ENCODE measurements at regions not wholly inside any gene's neighbourhood (a gene's known extent, or its start where the extent isn't known, plus 50 kb on each side); places are given as distances from the start of the nearest gene placed in this dataset.

DNA sequence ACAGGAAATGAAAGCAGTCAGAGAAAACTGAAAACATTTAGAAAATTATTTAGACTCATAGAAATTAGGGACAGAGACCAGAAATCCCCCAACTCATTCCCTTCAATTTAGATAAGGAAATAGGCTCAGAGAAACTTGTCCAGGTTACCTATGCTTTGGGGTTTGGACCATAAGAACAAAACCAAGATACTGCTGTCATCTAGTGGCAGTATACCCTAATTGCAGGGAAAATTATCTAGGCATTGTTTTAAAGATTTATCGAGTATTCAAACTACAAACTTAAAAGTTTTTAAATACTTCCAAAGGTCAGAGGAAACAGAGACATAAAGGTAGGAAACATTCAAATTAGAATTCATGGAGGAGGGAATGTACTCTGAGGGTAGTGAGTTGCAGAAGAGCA, 67.0 kb upstream of the KLHL13 start:
- POLR2A ChIA-PET: no interaction called here
- H3K36me3 ChIP-seq (ENCODE audit: control insufficient read depth, insufficient read depth, low read length): no peaks in the 10 kb centered on the region
- CTCF ChIA-PET: no interaction called here
- H3K27me3 ChIP-seq (ENCODE audit: control insufficient read depth, insufficient read depth, low read length): no peaks in the 10 kb centered on the region
- TF ChIP-seq, protein P1, sequence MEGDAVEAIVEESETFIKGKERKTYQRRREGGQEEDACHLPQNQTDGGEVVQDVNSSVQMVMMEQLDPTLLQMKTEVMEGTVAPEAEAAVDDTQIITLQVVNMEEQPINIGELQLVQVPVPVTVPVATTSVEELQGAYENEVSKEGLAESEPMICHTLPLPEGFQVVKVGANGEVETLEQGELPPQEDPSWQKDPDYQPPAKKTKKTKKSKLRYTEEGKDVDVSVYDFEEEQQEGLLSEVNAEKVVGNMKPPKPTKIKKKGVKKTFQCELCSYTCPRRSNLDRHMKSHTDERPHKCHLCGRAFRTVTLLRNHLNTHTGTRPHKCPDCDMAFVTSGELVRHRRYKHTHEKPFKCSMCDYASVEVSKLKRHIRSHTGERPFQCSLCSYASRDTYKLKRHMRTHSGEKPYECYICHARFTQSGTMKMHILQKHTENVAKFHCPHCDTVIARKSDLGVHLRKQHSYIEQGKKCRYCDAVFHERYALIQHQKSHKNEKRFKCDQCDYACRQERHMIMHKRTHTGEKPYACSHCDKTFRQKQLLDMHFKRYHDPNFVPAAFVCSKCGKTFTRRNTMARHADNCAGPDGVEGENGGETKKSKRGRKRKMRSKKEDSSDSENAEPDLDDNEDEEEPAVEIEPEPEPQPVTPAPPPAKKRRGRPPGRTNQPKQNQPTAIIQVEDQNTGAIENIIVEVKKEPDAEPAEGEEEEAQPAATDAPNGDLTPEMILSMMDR (IDR thresholded peaks at IDR 0.05; ENCODE audit: insufficient read depth, low read depth, low read length): no peak
- H3K4me3 ChIP-seq (ENCODE audit: low read depth, low read length): no peak overlapping the region
- DNase-seq (ENCODE audit: low read depth): no peak

DNA sequence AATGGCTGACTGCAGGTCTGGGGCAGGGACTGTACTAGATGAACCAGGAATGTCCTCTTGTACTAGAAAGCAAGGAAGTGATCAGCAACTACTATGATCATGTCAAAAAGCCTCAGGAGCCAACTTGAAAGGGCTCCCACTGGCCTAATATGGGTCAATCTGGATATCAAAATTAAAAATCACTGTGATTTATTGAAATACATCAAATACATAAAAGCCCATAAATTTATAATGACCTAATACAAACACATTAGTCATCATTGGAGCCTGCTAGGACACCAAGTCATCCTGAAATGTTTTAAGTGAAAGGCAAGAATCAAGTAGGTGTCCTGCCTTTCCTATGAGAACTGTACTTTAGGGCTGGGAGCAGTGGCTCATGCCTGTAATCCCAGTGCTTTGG, 70.5 kb upstream of the KLHL13 start:
- ChIA-PET POLR2A (interaction anchor here (0.5 kb wide), 1 partner anchor 28 kb away, joined by 14 read pairs; no protein-coding TSS in a partner anchor), CTCF (no interaction called here)
- Histone ChIP-seq H3K4me3 (ENCODE audit: low read depth, low read length) (no peak overlapping the region), H3K27me3 (ENCODE audit: control insufficient read depth, insufficient read depth, low read length) (no peaks in the 10 kb centered on the region), H3K36me3 (ENCODE audit: control insufficient read depth, insufficient read depth, low read length) (no peaks in the 10 kb centered on the region)
- TF ChIP-seq, protein P1 (IDR thresholded peaks at IDR 0.05; ENCODE audit: insufficient read depth, low read depth, low read length): no peak
- no peak for DNase-seq (ENCODE audit: low read depth)

DNA sequence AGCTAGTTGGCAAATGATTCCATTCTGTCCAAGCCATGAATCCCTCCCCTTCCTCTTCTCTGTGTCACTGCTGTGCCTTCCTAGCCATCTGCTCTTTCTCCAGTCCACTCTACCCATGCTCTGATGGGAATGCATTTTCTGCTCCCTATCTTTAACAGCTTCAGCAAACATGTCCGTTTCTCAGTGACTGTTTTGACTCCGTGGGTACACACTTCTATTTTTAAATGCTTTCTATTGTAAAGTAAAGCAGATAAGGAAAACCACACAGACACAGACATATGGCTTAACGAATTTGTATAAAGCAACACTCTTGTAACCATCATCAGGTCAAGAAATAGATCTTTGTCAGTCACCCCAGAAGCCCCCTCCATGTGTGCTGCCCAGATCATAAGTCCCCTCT, 72.4 kb upstream of the KLHL13 start:
- H3K4me3 ChIP-seq (ENCODE audit: low read depth, low read length): no peak overlapping the region
- no peaks in the 10 kb centered on the region for H3K36me3 ChIP-seq (ENCODE audit: control insufficient read depth, insufficient read depth, low read length)
- TF ChIP-seq, protein P1 (IDR thresholded peaks at IDR 0.05; ENCODE audit: insufficient read depth, low read depth, low read length): no peak
- H3K27me3 ChIP-seq (ENCODE audit: control insufficient read depth, insufficient read depth, low read length): no peaks in the 10 kb centered on the region
- POLR2A ChIA-PET: no interaction called here
- no peak for DNase-seq (ENCODE audit: low read depth)
- CTCF ChIA-PET: no interaction called here

GRCh38 chrX:118189628-118190027, 73.0 kb upstream of the KLHL13 start:
- Histone ChIP-seq H3K27me3 (ENCODE audit: control insufficient read depth, insufficient read depth, low read length) (no peaks in the 10 kb centered on the region), H3K4me3 (ENCODE audit: low read depth, low read length) (no peak overlapping the region), H3K36me3 (ENCODE audit: control insufficient read depth, insufficient read depth, low read length) (no peaks in the 10 kb centered on the region)
- CTCF ChIA-PET: no interaction called here
- DNase-seq (ENCODE audit: low read depth): no peak
- TF ChIP-seq, protein P1 (IDR thresholded peaks at IDR 0.05; ENCODE audit: insufficient read depth, low read depth, low read length): no peak
- POLR2A ChIA-PET: no interaction called here

DNA sequence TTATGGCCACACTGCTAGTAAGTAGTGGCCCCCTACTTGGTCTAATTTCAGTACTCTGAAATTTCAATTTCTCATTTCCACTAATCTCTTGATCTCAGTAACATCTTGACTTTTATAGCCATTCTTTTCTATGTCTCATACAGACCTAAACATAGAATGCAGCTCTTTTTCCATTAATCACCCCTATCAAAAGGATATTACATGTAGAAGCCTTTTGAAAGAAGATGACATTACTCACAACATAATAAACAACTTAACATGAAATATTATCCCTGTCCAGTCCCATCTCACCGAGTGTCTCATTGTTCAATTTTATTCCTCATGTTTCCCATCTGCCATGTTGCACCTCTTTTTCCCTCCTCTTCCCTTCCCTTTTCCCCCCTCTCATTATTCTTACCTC, 81.1 kb upstream of the KLHL13 start:
- TF ChIP-seq, protein P1 (IDR thresholded peaks at IDR 0.05; ENCODE audit: insufficient read depth, low read depth, low read length): no peak
- POLR2A ChIA-PET: no interaction called here
- no peaks in the 10 kb centered on the region for H3K27me3 ChIP-seq (ENCODE audit: control insufficient read depth, insufficient read depth, low read length)
- DNase-seq (ENCODE audit: low read depth): no peak
- no peaks in the 10 kb centered on the region for H3K36me3 ChIP-seq (ENCODE audit: control insufficient read depth, insufficient read depth, low read length)
- no peak overlapping the region for H3K4me3 ChIP-seq (ENCODE audit: low read depth, low read length)
- CTCF ChIA-PET: no interaction called here

Data from BJ (cell line).